DMS79 treated with DMSO at 0.1 percent for 48 hours (cell line): ENCODE measurements at regions not wholly inside any gene's neighbourhood (a gene's known extent, or its start where the extent isn't known, plus 50 kb on each side); places are given as distances from the start of the nearest gene placed in this dataset.

ENCODE experiments used
- DNase-seq: peaks from one replicate; lab custom pipeline; 2025; lab: John Stamatoyannopoulos, UW

- DNase-seq = no peak
Observed at GRCh38 chr6:133583907-133584427, 304.9 kb upstream of the TCF21 start.

GRCh38 chr6:133584823-133585222 lies 304.1 kb upstream of the TCF21 start:
- DNase-seq = no peak

- DNase-seq = no peak
Observed at GRCh38 chr6:133585978-133586377, 302.9 kb upstream of the TCF21 start.

GRCh38 chr6:133587546-133588160 lies 301.3 kb upstream of the TCF21 start:
- no peak for DNase-seq

GRCh38 chr6:133590196-133590595 lies 298.7 kb upstream of the TCF21 start:
- no peak for DNase-seq

- no peak for DNase-seq
Observed at GRCh38 chr6:133590814-133591213, 298.1 kb upstream of the TCF21 start.

- DNase-seq = no peak
Observed at GRCh38 chr6:133591275-133591674, 297.6 kb upstream of the TCF21 start.

- DNase-seq = no peak
Observed at GRCh38 chr6:133594652-133595110, 294.2 kb upstream of the TCF21 start.

- DNase-seq = no peak
Observed at GRCh38 chr6:133595111-133595761, 293.7 kb upstream of the TCF21 start.

GRCh38 chr6:133606852-133607251 lies 282.1 kb upstream of the TCF21 start:
- DNase-seq = no peak

GRCh38 chr6:133608620-133609019 lies 280.3 kb upstream of the TCF21 start:
- DNase-seq = no peak

GRCh38 chr6:133609415-133610226 lies 279.3 kb upstream of the TCF21 start:
- no peak for DNase-seq

GRCh38 chr6:133610227-133610840 lies 278.6 kb upstream of the TCF21 start:
- no peak for DNase-seq

- no peak for DNase-seq
Observed at GRCh38 chr6:133610971-133611370, 277.9 kb upstream of the TCF21 start.

- DNase-seq = no peak
Observed at GRCh38 chr6:133612459-133612858, 276.5 kb upstream of the TCF21 start.

GRCh38 chr6:133613211-133613610 lies 275.7 kb upstream of the TCF21 start:
- no peak for DNase-seq

- DNase-seq = no peak
Observed at GRCh38 chr6:133621751-133622150, 267.2 kb upstream of the TCF21 start.

GRCh38 chr6:133623065-133623464 lies 265.8 kb upstream of the TCF21 start:
- DNase-seq = no peak

- no peak for DNase-seq
Observed at GRCh38 chr6:133623621-133624020, 265.3 kb upstream of the TCF21 start.

GRCh38 chr6:133626096-133626666 lies 262.7 kb upstream of the TCF21 start:
- no peak for DNase-seq

- no peak for DNase-seq
Observed at GRCh38 chr6:133629970-133630369, 258.9 kb upstream of the TCF21 start.

- no peak for DNase-seq
Observed at GRCh38 chr6:133630651-133631050, 258.3 kb upstream of the TCF21 start.
